LoVo (cell line): ENCODE measurements at regions not wholly inside any gene's neighbourhood (a gene's known extent, or its start where the extent isn't known, plus 50 kb on each side); places are given as distances from the start of the nearest gene placed in this dataset.

ENCODE experiments used
- DNase-seq: peaks from one replicate; pipeline ENCODE4 v3.0.0-alpha.2; 2016; ENCODE audit warnings: low spot score

DNA sequence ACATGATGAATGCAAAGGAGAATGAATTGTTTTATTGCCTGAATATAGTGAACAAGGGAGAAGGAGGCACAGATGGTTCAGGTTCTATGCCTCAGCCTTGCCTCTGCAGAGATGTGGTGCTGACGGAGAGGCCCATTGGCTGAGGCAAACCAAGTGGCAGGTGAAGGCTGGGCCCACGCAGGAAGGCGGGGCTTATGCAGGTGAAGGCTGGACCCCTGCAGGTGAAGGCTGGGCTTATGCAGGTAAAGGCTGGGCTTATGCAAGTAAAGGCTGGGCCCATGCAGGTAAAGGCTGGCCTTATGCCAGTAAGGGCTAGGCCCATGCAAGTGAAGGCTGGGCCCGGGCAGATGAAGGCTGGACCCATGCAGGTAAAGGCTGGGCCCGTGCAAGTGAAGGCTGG lies 414.7 kb downstream of the LRATD1 start:
- DNase-seq: no peak

- DNase-seq: no peak
Measured at GRCh38 chr2:15048000-15048399, 415.5 kb downstream of the LRATD1 start.

- DNase-seq: no peak
Measured at GRCh38 chr2:15049096-15049993, 416.8 kb downstream of the LRATD1 start.

- no peak for DNase-seq
Measured at GRCh38 chr2:15050483-15050882, 418.0 kb downstream of the LRATD1 start.

DNA sequence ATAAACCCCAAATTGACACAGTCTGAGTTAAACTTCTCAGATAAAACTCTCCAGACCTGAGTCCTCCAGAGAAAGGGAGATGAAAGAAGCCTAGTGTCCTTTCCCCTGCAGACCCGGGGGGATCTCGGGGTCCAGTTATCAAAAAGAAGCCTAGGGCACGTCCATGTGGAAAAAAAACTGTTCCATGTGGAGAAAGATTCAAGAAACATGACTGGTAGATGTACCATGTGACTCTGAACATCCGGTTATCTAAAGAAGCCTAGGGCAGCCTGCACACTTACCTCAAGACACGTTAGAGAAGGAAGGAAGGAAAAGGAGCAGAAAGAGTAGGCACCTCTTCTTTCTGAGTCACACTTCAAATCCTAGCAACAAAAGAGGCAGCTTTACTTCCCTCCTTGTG lies 421.0 kb downstream of the LRATD1 start:
- no peak for DNase-seq

DNA sequence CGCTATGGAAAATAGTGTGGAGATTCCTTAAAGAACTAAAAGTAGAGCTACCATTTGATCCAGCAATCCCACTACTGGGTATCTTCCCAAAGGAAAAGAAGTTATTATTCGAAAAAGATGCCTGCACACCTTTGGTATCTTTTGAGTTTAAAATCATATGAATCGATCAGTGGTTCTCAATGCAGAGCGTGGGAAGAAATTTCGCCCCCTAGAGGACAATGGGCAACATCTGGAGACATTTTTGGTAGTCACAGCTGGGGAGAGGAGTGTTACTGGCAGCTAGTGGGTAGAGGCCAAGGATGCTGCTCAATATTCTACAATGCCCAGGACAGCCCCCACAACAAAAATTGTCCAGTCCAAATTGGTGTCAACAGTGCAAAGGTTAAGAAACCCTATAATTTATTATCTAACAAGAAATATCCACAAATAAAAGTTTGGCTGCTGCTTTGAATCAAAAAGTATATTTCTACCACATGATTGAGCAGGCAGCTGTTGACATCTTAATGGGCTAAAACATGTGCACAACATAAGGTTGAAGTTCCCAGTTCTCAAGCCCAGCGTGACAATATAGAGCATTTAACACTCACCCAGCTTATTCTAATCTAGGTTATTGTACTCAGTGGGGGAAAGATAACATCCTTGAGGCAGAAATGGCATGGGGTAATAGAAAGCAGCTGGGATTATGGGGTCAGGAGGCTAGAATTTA lies 425.7 kb downstream of the LRATD1 start:
- no peak for DNase-seq

GRCh38 chr2:15058721-15059157 lies 426.2 kb downstream of the LRATD1 start:
- no peak for DNase-seq

- DNase-seq: no peak
Measured at GRCh38 chr2:15059870-15060512, 427.5 kb downstream of the LRATD1 start.

DNA sequence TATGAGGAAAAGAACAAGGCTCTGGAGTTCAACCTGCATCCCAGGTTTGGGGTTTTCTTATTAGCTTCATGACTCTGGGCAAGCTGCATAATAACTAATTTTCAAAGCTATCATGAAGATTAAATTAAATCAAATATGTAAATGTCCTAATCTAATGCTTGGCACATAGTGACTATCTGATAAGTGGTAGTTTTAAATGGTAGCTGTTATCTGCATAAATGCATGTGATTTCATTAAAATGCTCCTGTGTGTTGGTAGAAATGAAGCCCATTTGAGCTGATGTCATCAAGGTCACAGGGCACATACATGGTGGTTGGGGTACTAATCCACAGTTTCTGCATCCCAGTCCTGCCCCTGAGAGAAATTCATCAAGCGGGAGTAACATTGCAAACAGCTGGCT lies 428.8 kb downstream of the LRATD1 start:
- no peak for DNase-seq

DNA sequence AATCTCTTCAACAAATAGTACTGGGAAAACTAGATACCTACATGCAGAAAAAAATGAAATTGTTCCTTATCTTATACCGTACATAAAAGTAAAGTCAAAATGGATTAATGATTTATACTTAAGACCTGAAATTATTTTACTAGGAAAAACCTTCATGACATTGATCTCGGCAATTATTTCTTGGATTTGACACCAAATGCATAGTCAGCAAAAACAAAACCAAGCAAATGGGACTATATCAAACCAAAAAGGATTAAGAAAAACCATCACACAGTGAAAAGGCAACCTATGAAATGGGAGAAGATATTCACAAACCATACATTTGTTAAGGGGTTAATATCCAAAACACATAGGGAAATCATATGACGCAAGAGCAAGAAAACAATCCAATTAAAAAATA lies 433.6 kb downstream of the LRATD1 start:
- DNase-seq: no peak

DNA sequence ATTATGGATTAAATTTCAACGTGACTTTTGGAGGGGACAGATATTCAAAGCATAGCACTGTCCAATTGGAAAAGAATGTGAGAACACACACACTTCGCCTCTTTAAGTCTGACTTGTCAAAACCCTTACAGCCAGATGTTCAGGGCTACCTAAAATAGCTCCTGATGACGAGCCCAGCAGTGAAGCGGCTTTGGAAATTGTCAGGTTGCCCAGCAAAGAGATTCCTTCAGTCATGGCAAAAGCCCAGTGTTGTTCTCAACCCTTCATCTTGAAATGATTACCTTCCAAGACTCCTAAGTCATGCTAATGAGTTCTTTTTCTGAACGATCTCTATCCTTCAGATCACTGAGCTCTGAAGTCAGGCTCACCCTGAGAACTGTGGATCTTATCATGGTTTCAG lies 436.6 kb downstream of the LRATD1 start:
- no peak for DNase-seq

DNA sequence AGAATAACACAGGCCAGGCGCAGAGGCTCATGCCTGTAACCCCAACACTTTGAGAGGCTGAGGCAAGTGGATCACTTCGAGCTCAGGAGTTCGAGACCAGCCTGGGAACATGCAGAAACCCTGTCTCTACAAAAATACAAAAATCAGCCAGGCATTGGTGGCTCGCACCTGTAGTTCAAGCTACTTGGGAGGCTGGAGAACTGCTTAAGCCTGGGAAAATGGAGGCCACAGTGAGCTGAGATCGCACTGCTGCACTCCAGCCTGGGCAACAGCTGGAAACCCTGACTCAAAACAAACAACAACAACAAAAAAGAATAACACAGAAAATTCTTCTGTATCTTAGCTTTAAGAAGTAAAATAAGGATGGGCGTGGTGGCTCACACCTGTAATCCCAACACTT lies 440.3 kb downstream of the LRATD1 start:
- no peak for DNase-seq

DNA sequence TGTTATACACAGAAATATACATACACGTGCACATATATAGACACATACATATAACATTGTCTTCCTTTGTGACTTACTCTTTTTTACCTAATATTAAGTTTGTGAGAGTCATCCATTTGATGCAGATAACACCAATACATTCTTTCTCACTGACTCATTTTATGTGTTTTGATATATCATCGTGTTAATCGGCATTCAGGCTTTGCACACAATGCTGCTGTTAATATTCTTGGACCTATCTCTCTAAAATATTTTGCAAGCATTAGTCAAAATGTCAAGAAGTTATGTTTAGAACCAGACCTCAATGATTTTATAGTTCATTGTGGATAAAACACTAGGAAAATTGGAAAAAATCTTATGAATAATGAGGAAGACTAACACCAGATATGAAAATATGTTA lies 441.1 kb downstream of the LRATD1 start:
- DNase-seq: no peak

- DNase-seq: no peak
Measured at GRCh38 chr2:15074319-15074718, 441.8 kb downstream of the LRATD1 start.

- no peak for DNase-seq
Measured at GRCh38 chr2:15074751-15075700, 442.5 kb downstream of the LRATD1 start.

DNA sequence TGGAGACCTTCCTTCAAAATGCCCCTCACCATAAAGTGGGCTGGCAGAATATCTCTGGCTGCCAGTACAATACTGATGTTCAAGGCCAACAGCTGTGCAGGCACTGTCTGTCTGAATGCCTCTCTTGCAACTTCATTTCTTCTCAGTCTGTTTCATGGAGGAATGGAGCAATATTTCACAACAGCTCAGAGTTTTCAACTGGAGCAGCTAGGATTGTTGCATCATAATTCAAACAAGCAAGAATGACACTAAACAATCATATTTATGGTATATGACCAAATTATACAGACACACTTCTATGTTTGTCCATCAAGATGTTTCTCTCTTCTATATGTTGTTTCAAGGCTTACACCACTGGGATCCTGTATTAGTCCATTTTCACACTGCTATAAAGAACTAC lies 444.2 kb downstream of the LRATD1 start:
- DNase-seq: no peak

DNA sequence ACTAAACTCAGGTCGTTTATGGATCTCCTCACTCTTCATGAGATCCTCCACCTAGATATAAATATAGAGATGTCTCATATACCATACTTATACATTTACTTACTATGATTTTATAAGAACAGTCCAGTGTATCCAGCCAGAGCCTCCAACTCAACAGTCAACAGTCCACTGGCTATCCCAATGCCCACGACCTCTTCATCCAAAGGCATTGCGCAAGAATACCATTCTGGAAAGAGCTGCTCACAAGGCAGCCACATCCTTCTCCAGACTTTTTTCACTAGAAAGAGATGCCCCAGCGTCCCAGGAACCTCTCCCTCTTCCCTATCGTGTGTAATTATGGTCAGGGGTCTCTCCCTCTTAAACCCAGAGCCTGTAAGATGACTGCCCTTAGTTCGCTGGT lies 448.8 kb downstream of the LRATD1 start:
- no peak for DNase-seq

DNA sequence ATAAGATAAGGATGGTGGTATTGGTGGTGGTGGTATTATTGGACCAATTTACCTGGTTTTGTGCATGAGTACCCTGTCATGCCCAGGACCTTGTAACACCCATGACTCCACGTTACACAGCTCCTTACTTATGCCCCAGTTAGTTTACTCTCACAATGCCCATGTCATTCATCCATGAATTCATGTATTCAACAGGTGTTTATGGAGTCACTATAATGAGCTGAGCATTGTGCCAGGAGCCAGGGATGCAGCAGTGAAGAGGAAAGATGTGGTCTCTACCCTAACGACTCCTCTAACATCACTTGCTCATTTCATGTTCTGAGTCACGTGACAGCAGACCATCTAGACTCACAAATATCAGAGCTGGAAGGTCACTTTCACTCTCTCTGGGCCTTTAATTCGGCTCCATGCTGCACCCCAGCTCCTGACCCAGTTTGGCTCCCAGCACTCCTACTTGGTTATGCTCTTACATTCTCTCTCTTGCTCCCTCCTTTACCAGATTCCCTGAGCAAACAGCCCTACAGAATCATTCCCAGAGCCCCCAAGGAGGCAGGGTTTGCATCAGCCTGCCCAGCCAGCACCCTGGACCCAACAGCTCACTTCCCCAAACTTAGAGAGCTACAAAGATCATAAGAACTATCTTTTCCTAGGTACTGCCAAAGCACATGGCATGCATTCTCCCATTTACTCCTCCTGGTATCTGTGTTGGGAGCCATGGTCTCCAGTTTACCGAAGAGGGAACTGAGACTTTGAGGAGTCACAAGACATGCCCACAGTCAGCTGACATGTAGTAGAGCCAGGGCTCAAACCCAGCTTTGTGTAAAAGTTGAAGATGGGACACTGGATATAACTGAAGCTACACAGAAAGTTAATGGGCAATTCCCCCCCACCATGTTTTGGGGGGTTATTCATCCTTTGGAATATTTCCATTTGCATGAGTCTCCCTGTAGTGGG lies 449.9 kb downstream of the LRATD1 start:
- DNase-seq: no peak

GRCh38 chr2:15084826-15085489 lies 452.4 kb downstream of the LRATD1 start:
- no peak for DNase-seq

DNA sequence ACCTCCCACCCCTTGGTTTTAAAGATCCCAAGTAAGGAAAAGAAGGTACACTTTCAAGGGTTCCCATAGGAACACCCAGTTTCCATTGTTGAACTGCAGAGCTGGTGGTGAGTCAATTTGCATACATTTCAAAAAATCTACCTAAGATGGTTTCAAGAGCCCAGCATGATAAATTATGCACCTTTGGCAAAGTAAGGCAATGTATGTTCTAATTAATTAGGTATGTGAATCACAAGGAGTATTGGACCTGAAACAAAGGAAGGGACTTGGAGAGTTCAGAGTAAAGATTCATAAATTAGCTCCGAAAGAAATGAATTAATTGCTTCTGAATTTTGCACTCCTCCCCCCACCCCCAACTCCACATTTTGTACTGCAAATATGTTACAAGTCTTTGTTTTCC lies 459.7 kb downstream of the LRATD1 start:
- DNase-seq: no peak
